ENCODE measurements at regions not wholly inside any gene's neighbourhood (a gene's known extent, or its start where the extent isn't known, plus 50 kb on each side); places are given as distances from the start of the nearest gene placed in this dataset.
"Not testable (repeated sequence)": the region's sequence is repeated elsewhere in the genome, so short reads cannot be mapped to it uniquely, and the experiment has no call there.

- TF ChIP-seq, protein P1, sequence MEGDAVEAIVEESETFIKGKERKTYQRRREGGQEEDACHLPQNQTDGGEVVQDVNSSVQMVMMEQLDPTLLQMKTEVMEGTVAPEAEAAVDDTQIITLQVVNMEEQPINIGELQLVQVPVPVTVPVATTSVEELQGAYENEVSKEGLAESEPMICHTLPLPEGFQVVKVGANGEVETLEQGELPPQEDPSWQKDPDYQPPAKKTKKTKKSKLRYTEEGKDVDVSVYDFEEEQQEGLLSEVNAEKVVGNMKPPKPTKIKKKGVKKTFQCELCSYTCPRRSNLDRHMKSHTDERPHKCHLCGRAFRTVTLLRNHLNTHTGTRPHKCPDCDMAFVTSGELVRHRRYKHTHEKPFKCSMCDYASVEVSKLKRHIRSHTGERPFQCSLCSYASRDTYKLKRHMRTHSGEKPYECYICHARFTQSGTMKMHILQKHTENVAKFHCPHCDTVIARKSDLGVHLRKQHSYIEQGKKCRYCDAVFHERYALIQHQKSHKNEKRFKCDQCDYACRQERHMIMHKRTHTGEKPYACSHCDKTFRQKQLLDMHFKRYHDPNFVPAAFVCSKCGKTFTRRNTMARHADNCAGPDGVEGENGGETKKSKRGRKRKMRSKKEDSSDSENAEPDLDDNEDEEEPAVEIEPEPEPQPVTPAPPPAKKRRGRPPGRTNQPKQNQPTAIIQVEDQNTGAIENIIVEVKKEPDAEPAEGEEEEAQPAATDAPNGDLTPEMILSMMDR (IDR thresholded peaks at IDR 0.05; ENCODE audit: control insufficient read depth, insufficient read depth, low read depth, low read length, missing control alignments) = no peak
- H3K4me3 ChIP-seq (ENCODE audit: control insufficient read depth, low read depth, low read length) = no peak overlapping the region
- DNase-seq (ENCODE audit: low read depth) = no peak
Observed at GRCh38 chr4:19494961-19495360, 756.7 kb upstream of the SLIT2 start.

GRCh38 chr4:19492606-19493005, 759.1 kb upstream of the SLIT2 start:
- TF ChIP-seq, protein P1 (IDR thresholded peaks at IDR 0.05; ENCODE audit: control insufficient read depth, insufficient read depth, low read depth, low read length, missing control alignments) = no peak
- DNase-seq (ENCODE audit: low read depth) = peak; percentile 29
- H3K4me3 ChIP-seq (ENCODE audit: control insufficient read depth, low read depth, low read length) = no peak overlapping the region

DNA sequence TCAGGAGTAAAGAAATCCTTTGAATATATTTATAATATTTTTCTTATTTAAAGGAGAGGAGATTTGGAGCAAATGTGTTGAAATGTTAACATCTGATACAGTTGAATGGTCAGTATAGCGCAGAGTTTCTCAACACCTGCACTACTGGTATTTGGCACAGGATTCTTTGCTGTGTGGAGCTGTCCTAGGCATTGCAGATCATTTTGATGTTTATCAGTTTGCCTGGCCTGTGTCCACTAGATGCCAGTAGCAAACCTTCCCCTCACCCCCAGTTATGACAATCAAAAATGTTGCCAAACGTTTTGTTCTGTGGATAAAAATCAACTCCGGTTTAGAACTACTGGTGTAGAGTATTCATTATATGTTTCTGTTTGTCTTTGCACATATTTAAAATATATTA, 765.3 kb upstream of the SLIT2 start:
- no peak overlapping the region for H3K4me3 ChIP-seq (ENCODE audit: control insufficient read depth, low read depth, low read length)
- TF ChIP-seq, protein P1 (IDR thresholded peaks at IDR 0.05; ENCODE audit: control insufficient read depth, insufficient read depth, low read depth, low read length, missing control alignments) = no peak
- no peak for DNase-seq (ENCODE audit: low read depth)

DNA sequence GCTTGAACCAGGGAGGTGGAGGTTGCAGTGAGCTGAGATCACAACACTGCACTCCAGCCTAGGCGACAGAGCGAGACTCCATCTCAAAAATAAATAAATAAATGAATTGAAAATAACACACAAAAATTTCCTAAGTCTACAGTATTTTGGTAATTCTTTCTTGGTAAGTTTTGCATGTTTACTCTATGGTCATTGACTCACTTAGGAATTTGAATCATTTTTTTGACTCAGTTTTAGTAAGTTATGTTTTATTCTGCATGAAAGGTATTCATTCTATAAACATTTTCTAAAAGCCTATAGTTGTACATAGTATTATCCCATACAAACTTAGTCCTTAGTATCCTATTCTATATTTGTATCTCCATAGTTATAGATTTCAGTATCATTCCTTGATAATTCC, 772.9 kb upstream of the SLIT2 start:
- TF ChIP-seq, protein P1 (IDR thresholded peaks at IDR 0.05; ENCODE audit: control insufficient read depth, insufficient read depth, low read depth, low read length, missing control alignments) = no peak
- no peak for DNase-seq (ENCODE audit: low read depth)
- H3K4me3 ChIP-seq (ENCODE audit: control insufficient read depth, low read depth, low read length) = no peak overlapping the region

DNA sequence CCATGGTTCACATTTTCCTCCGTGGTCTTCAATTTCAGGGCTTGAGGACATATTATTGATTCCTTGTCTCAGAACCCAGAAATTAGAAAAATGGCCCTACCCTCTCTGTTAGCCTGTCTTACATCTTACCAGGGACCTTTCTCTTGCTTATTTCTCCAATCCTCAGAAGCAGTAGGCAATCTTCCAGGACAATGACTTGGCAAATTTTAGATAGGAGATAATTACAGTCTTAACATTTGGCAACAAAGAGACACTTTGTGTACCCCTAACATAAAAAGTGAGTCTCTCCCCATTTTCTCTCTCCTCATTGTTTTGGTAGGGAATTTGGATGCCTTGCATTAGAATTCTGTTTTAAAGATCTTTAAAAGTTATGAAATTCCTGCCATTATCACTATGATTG, 778.1 kb upstream of the SLIT2 start:
- DNase-seq (ENCODE audit: low read depth) = no peak
- TF ChIP-seq, protein P1 (IDR thresholded peaks at IDR 0.05; ENCODE audit: control insufficient read depth, insufficient read depth, low read depth, low read length, missing control alignments) = no peak
- no peak overlapping the region for H3K4me3 ChIP-seq (ENCODE audit: control insufficient read depth, low read depth, low read length)

GRCh38 chr4:19472666-19473065, 779.0 kb upstream of the SLIT2 start:
- TF ChIP-seq, protein P1 (IDR thresholded peaks at IDR 0.05; ENCODE audit: control insufficient read depth, insufficient read depth, low read depth, low read length, missing control alignments) = no peak
- DNase-seq (ENCODE audit: low read depth) = no peak
- H3K4me3 ChIP-seq (ENCODE audit: control insufficient read depth, low read depth, low read length) = no peak overlapping the region

- DNase-seq (ENCODE audit: low read depth); H3K4me3 ChIP-seq (ENCODE audit: control insufficient read depth, low read depth, low read length): not testable (repeated sequence)
Observed at GRCh38 chr4:19470001-19470400, 781.7 kb upstream of the SLIT2 start.
